GM23338 (cell line): ENCODE measurements at regions not wholly inside any gene's neighbourhood (a gene's known extent, or its start where the extent isn't known, plus 50 kb on each side); places are given as distances from the start of the nearest gene placed in this dataset.

Experiments used
- ATAC-seq: fragments of 200-7000 bp; cut with Tn5 transposase; 3 replicates; pipeline ENCODE4 v1.9.1; 2020
- DNase-seq: peaks from one replicate; pipeline ENCODE4 v3.0.0-alpha.2; 2015; ENCODE audit warnings: low spot score
- H2AFZ ChIP-seq: fragments of 200-600 bp; sonication (generic); 2 replicates; pipeline ENCODE4 v1.8.0; 2016; ENCODE audit warnings: antibody characterized with exemption, mild to moderate bottlenecking, moderate library complexity
- H3F3A ChIP-seq: fragments of 200-600 bp; sonication (generic); replicated peaks from 2 replicates; pipeline ENCODE4 v1.8.0; 2017; ENCODE audit warnings: antibody characterized with exemption, mixed run types, low read depth
- H3K27ac ChIP-seq: fragments of 200-600 bp; sonication (generic); 2 replicates; pipeline ENCODE4 v1.6.1; 2016; ENCODE audit warnings: low read depth
- H3K27me3 ChIP-seq: fragments of 200-600 bp; sonication (generic); 2 replicates; pipeline ENCODE4 v1.8.0; 2016; ENCODE audit warnings: mild to moderate bottlenecking, mixed run types, moderate library complexity; ENCODE audit not compliant: insufficient read depth
- H3K36me3 ChIP-seq: fragments of 200-600 bp; sonication (generic); 2 replicates; pipeline ENCODE4 v1.8.0; 2016; ENCODE audit warnings: mild to moderate bottlenecking; ENCODE audit not compliant: insufficient read depth
- H3K4me1 ChIP-seq: fragments of 200-600 bp; sonication (generic); 2 replicates; pipeline ENCODE4 v1.8.0; 2016; ENCODE audit warnings: mild to moderate bottlenecking, moderate library complexity; ENCODE audit not compliant: insufficient read depth
- H3K4me2 ChIP-seq: fragments of 200-600 bp; sonication (generic); 2 replicates; pipeline ENCODE4 v1.7.1; 2017; ENCODE audit warnings: mixed run types
- H3K4me3 ChIP-seq: fragments of 200-600 bp; sonication (generic); 2 replicates; pipeline ENCODE4 v1.6.1; 2016; ENCODE audit warnings: mixed run types
- H3K79me2 ChIP-seq: fragments of 200-600 bp; sonication (generic); replicated peaks from 2 replicates; pipeline ENCODE4 v1.8.0; 2017; ENCODE audit warnings: mild to moderate bottlenecking; ENCODE audit not compliant: insufficient read depth
- H3K9me2 ChIP-seq: fragments of 200-600 bp; sonication (generic); 2 replicates; pipeline ENCODE4 v1.8.0; 2017; ENCODE audit not compliant: insufficient read depth
- H4K20me1 ChIP-seq: fragments of 200-600 bp; sonication (generic); replicated peaks from 2 replicates; pipeline ENCODE4 v1.8.0; 2017; ENCODE audit warnings: mild to moderate bottlenecking; ENCODE audit not compliant: insufficient read depth
- H3K27ac Mint-ChIP-seq: 2 replicates; pipeline ENCODE4 v1.8.0; 2020; ENCODE audit warnings: inconsistent platforms, mild to moderate bottlenecking, moderate library complexity, mixed read lengths
- H3K27me3 Mint-ChIP-seq: 3 replicates; pipeline ENCODE4 v1.8.0; 2022; ENCODE audit warnings: low read depth, mild to moderate bottlenecking, moderate library complexity, mixed read lengths, inconsistent platforms; ENCODE audit not compliant: insufficient read depth, poor library complexity
- H3K36me3 Mint-ChIP-seq: 3 replicates; pipeline ENCODE4 v1.8.0; 2021; ENCODE audit warnings: low read depth, mild to moderate bottlenecking, inconsistent platforms, moderate library complexity, mixed read lengths
- H3K4me1 Mint-ChIP-seq: 3 replicates; pipeline ENCODE4 v1.8.0; 2020; ENCODE audit warnings: mild to moderate bottlenecking, inconsistent platforms, mixed read lengths
- H3K4me3 Mint-ChIP-seq: 3 replicates; pipeline ENCODE4 v1.8.0; 2021; ENCODE audit warnings: moderate library complexity, mild to moderate bottlenecking, inconsistent platforms, mixed read lengths
- H3K9me3 Mint-ChIP-seq: 3 replicates; pipeline ENCODE4 v1.8.0; 2020; ENCODE audit warnings: moderate library complexity, mild to moderate bottlenecking, inconsistent platforms, mixed read lengths
- POLR2AphosphoS5 ChIP-seq: IDR thresholded peaks from 2 replicates; pipeline ENCODE4 v1.6.1; 2016; ENCODE audit warnings: antibody characterized with exemption, low read depth
- STAT1 ChIP-seq: IDR thresholded peaks from one replicate; pipeline ENCODE4 v1.6.1; 2016; ENCODE audit warnings: antibody characterized with exemption; ENCODE audit not compliant: unreplicated experiment
- TF ChIP-seq, protein P1 (sequence below): fragments of 250-450 bp; sonication (Bioruptor Pico); IDR thresholded peaks from 2 replicates; pipeline ENCODE4 v1.5.0; 2020; ENCODE audit warnings: mild to moderate bottlenecking, moderate library complexity
- TF ChIP-seq, protein P2 (sequence below): IDR thresholded peaks from 2 replicates; pipeline ENCODE4 v1.6.1; 2016; ENCODE audit warnings: antibody characterized with exemption
- TF ChIP-seq, protein P3 (sequence below), 2 experiments: fragments of 200-600 bp in 1 of 2; sonication (generic) in 1 of 2; conservative IDR thresholded peaks; 2 replicates each; pipeline versions ENCODE4 v1.5.1 to v1.6.1; 2016 to 2017; ENCODE audit warnings: antibody characterized with exemption in 2 of 2, low read depth in 2 of 2, mild to moderate bottlenecking in 2 of 2, moderate library complexity in 1 of 2

DNA sequence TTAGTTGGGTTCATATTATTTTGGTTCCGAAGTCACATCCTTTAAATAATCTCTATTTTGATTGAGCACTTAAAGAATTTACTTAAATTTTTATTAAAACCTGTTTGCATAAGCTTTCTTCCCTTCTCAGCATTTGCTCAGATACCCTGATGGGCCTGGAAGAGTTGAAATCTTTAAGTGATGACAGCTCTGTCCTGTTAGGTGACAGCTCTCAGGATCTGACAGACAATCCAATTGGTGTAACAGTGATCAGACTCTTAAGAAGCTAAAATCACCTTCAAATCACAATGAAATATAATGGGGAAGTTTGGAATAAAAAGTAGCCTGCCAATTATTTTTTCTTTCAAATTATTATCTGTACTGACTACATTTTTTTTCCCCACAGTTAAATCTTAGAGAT is 284.4 kb downstream of the LMO7 start (continued):
- TF ChIP-seq, protein P1, sequence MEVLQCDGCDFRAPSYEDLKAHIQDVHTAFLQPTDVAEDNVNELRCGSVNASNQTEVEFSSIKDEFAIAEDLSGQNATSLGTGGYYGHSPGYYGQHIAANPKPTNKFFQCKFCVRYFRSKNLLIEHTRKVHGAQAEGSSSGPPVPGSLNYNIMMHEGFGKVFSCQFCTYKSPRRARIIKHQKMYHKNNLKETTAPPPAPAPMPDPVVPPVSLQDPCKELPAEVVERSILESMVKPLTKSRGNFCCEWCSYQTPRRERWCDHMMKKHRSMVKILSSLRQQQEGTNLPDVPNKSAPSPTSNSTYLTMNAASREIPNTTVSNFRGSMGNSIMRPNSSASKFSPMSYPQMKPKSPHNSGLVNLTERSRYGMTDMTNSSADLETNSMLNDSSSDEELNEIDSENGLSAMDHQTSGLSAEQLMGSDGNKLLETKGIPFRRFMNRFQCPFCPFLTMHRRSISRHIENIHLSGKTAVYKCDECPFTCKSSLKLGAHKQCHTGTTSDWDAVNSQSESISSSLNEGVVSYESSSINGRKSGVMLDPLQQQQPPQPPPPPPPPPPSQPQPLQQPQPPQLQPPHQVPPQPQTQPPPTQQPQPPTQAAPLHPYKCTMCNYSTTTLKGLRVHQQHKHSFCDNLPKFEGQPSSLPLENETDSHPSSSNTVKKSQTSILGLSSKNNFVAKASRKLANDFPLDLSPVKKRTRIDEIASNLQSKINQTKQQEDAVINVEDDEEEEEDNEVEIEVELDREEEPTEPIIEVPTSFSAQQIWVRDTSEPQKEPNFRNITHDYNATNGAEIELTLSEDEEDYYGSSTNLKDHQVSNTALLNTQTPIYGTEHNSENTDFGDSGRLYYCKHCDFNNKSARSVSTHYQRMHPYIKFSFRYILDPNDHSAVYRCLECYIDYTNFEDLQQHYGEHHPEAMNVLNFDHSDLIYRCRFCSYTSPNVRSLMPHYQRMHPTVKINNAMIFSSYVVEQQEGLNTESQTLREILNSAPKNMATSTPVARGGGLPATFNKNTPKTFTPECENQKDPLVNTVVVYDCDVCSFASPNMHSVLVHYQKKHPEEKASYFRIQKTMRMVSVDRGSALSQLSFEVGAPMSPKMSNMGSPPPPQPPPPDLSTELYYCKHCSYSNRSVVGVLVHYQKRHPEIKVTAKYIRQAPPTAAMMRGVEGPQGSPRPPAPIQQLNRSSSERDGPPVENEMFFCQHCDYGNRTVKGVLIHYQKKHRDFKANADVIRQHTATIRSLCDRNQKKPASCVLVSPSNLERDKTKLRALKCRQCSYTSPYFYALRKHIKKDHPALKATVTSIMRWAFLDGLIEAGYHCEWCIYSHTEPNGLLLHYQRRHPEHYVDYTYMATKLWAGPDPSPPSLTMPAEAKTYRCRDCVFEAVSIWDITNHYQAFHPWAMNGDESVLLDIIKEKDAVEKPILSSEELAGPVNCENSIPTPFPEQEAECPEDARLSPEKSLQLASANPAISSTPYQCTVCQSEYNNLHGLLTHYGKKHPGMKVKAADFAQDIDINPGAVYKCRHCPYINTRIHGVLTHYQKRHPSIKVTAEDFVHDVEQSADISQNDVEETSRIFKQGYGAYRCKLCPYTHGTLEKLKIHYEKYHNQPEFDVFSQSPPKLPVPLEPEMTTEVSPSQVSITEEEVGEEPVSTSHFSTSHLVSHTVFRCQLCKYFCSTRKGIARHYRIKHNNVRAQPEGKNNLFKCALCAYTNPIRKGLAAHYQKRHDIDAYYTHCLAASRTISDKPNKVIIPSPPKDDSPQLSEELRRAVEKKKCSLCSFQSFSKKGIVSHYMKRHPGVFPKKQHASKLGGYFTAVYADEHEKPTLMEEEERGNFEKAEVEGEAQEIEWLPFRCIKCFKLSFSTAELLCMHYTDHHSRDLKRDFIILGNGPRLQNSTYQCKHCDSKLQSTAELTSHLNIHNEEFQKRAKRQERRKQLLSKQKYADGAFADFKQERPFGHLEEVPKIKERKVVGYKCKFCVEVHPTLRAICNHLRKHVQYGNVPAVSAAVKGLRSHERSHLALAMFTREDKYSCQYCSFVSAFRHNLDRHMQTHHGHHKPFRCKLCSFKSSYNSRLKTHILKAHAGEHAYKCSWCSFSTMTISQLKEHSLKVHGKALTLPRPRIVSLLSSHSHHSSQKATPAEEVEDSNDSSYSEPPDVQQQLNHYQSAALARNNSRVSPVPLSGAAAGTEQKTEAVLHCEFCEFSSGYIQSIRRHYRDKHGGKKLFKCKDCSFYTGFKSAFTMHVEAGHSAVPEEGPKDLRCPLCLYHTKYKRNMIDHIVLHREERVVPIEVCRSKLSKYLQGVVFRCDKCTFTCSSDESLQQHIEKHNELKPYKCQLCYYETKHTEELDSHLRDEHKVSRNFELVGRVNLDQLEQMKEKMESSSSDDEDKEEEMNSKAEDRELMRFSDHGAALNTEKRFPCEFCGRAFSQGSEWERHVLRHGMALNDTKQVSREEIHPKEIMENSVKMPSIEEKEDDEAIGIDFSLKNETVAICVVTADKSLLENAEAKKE, result no peak
- TF ChIP-seq POLR2AphosphoS5, result no peak

DNA sequence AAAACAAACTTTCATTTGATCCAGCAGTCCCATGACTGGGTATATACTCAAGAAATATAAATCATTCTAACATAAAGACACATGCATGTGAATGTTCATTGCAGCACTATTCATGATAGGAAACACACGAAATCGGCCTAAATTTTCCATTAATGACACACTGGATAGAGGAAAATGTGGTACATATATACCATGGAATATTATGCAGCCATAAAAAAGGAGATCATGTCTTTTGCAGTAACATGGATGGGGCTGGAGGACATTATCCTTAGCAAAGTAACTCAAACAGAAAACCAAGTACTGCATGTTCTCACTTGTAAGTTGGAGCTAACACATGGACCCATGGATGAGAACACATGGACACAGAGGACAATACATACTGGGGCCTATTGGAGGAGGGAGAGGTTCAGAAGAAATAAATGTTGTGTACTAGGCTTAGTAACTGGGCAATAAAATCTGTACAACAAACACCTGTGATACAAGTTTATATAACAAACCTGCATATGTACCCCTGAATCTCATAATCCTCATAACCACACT is 283.6 kb downstream of the LMO7 start:
- TF ChIP-seq, protein P2, sequence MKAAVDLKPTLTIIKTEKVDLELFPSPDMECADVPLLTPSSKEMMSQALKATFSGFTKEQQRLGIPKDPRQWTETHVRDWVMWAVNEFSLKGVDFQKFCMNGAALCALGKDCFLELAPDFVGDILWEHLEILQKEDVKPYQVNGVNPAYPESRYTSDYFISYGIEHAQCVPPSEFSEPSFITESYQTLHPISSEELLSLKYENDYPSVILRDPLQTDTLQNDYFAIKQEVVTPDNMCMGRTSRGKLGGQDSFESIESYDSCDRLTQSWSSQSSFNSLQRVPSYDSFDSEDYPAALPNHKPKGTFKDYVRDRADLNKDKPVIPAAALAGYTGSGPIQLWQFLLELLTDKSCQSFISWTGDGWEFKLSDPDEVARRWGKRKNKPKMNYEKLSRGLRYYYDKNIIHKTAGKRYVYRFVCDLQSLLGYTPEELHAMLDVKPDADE, result no peak
- TF ChIP-seq STAT1, result no peak
- TF ChIP-seq, protein P3, sequence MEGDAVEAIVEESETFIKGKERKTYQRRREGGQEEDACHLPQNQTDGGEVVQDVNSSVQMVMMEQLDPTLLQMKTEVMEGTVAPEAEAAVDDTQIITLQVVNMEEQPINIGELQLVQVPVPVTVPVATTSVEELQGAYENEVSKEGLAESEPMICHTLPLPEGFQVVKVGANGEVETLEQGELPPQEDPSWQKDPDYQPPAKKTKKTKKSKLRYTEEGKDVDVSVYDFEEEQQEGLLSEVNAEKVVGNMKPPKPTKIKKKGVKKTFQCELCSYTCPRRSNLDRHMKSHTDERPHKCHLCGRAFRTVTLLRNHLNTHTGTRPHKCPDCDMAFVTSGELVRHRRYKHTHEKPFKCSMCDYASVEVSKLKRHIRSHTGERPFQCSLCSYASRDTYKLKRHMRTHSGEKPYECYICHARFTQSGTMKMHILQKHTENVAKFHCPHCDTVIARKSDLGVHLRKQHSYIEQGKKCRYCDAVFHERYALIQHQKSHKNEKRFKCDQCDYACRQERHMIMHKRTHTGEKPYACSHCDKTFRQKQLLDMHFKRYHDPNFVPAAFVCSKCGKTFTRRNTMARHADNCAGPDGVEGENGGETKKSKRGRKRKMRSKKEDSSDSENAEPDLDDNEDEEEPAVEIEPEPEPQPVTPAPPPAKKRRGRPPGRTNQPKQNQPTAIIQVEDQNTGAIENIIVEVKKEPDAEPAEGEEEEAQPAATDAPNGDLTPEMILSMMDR (conservative IDR thresholded peaks at IDR 0.05; ENCODE audit: low read depth in 2 of 2), result no peak
- TF ChIP-seq, protein P1, result no peak
- H3K27me3 Mint-ChIP-seq, result peaks cover 2% of the 10 kb centered on the region
- H3F3A ChIP-seq, result no peaks in the 10 kb centered on the region
- no peak overlapping the region for H3K4me3 ChIP-seq
- no peaks in the 10 kb centered on the region for H3K4me1 ChIP-seq
- DNase-seq (no peak), ATAC-seq (no peak)
- no peaks in the 10 kb centered on the region for H3K36me3 ChIP-seq
- H3K4me2 ChIP-seq, result no peak overlapping the region
- H3K4me1 Mint-ChIP-seq, result no peaks in the 10 kb centered on the region
- H3K79me2 ChIP-seq, result no peaks in the 10 kb centered on the region
- no peak overlapping the region for H3K27ac Mint-ChIP-seq
- no peak overlapping the region for H3K4me3 Mint-ChIP-seq
- no peaks in the 10 kb centered on the region for H4K20me1 ChIP-seq
- no peaks in the 10 kb centered on the region; the same call in 1 of the 3 replicates for H3K9me3 Mint-ChIP-seq
- H3K27ac ChIP-seq, result no peak overlapping the region
- H2AFZ ChIP-seq, result no peak overlapping the region
- no peaks in the 10 kb centered on the region for H3K9me2 ChIP-seq
- no peaks in the 10 kb centered on the region for H3K36me3 Mint-ChIP-seq
- no peaks in the 10 kb centered on the region for H3K27me3 ChIP-seq
